Neuronal stem cell (in vitro differentiated cells): ENCODE measurements at regions not wholly inside any gene's neighbourhood (a gene's known extent, or its start where the extent isn't known, plus 50 kb on each side); places are given as distances from the start of the nearest gene placed in this dataset.

Experiments
- DNase-seq: peaks from one replicate; pipeline ENCODE4 v3.0.0-alpha.2; 2013; ENCODE audit warnings: low spot score
- H2AFZ ChIP-seq: one replicate; pipeline ENCODE4 v1.6.1; 2013; ENCODE audit warnings: mild to moderate bottlenecking, low read length, inconsistent platforms
- H2AK5ac ChIP-seq: 2 replicates; pipeline ENCODE4 v1.6.1; 2013; ENCODE audit warnings: low read depth, mild to moderate bottlenecking, inconsistent platforms, low read length, moderate library complexity, mixed read lengths
- H2BK120ac ChIP-seq: 2 replicates; pipeline ENCODE4 v1.6.1; 2013; ENCODE audit warnings: low read depth, mild to moderate bottlenecking, inconsistent platforms, low read length, moderate library complexity, mixed read lengths
- H2BK12ac ChIP-seq: one replicate; pipeline ENCODE4 v1.6.1; 2013; ENCODE audit warnings: low read length, inconsistent platforms
- H2BK15ac ChIP-seq: 2 replicates; pipeline ENCODE4 v1.6.1; 2013; ENCODE audit warnings: mild to moderate bottlenecking, low read length, inconsistent platforms, mixed read lengths
- H2BK5ac ChIP-seq: one replicate; pipeline ENCODE4 v1.6.1; 2013; ENCODE audit warnings: inconsistent platforms, mild to moderate bottlenecking, low read length, moderate library complexity
- H3K14ac ChIP-seq: one replicate; pipeline ENCODE4 v1.6.1; 2013; ENCODE audit warnings: low read length, inconsistent platforms
- H3K18ac ChIP-seq: 2 replicates; pipeline ENCODE4 v1.6.1; 2013; ENCODE audit warnings: low read length, inconsistent platforms
- H3K23ac ChIP-seq: 2 replicates; pipeline ENCODE4 v1.6.1; 2013; ENCODE audit warnings: low read depth, mild to moderate bottlenecking, mixed read lengths, low read length, inconsistent platforms; ENCODE audit not compliant: poor library complexity
- H3K27ac ChIP-seq: replicated peaks from 3 replicates; pipeline ENCODE4 v1.5.1; 2013; ENCODE audit warnings: low read length, inconsistent platforms
- H3K27me3 ChIP-seq, 3 experiments: 2 replicates each; pipeline ENCODE4 v1.6.1; 2013; ENCODE audit warnings: low read length in 3 of 3, mild to moderate bottlenecking in 2 of 3, inconsistent platforms in 1 of 3, low read depth in 1 of 3, mixed read lengths in 1 of 3, moderate library complexity in 1 of 3; ENCODE audit not compliant: control insufficient read depth in 3 of 3, insufficient read depth in 3 of 3
- H3K36me3 ChIP-seq, 2 donors: replicated peaks in 1 of 2; 2 replicates each; pipeline ENCODE4 v1.6.1; 2013; ENCODE audit warnings: low read length in 2 of 2; ENCODE audit not compliant: control insufficient read depth in 2 of 2, insufficient read depth in 2 of 2
- H3K4ac ChIP-seq: 2 replicates; pipeline ENCODE4 v1.6.1; 2013; ENCODE audit warnings: inconsistent platforms, mild to moderate bottlenecking, low read length, moderate library complexity
- H3K4me1 ChIP-seq, 2 donors: 1 replicate in 1 of 2; 2 replicates in 1 of 2; pipeline ENCODE4 v1.6.1; 2013; ENCODE audit warnings: low read length in 2 of 2, low read depth in 1 of 2; ENCODE audit not compliant: control insufficient read depth in 2 of 2, insufficient read depth in 1 of 2
- H3K4me2 ChIP-seq: one replicate; pipeline ENCODE4 v1.6.1; 2013; ENCODE audit warnings: mild to moderate bottlenecking, low read length, inconsistent platforms; ENCODE audit not compliant: insufficient read depth, poor library complexity, severe bottlenecking
- H3K4me3 ChIP-seq, 2 donors: 2 replicates each; pipeline ENCODE4 v1.5.1; 2013; ENCODE audit warnings: low read length in 2 of 2, mild to moderate bottlenecking in 2 of 2, inconsistent platforms in 1 of 2, moderate library complexity in 1 of 2
- H3K79me1 ChIP-seq: one replicate; pipeline ENCODE4 v1.6.1; 2013; ENCODE audit warnings: low read depth, mild to moderate bottlenecking, inconsistent platforms, low read length, moderate library complexity
- H3K9ac ChIP-seq: one replicate; pipeline ENCODE4 v1.6.1; 2013; ENCODE audit warnings: mild to moderate bottlenecking, low read depth, low read length, inconsistent platforms; ENCODE audit not compliant: poor library complexity
- H3K9me3 ChIP-seq, 2 donors: replicated peaks in 1 of 2; 2 replicates each; pipeline versions ENCODE3 to v1.6.1; 2013; ENCODE audit warnings: low read length in 2 of 2, mild to moderate bottlenecking in 2 of 2, inconsistent platforms in 1 of 2, low read depth in 1 of 2, mixed read lengths in 1 of 2, moderate library complexity in 1 of 2; ENCODE audit not compliant: control insufficient read depth in 2 of 2, insufficient read depth in 1 of 2
- H4K8ac ChIP-seq: one replicate; pipeline ENCODE4 v1.6.1; 2013; ENCODE audit warnings: low read depth, mild to moderate bottlenecking, inconsistent platforms, low read length, moderate library complexity
- H4K91ac ChIP-seq: one replicate; pipeline ENCODE4 v1.6.1; 2013; ENCODE audit warnings: low read length, low read depth, mild to moderate bottlenecking, inconsistent platforms; ENCODE audit not compliant: poor library complexity
- WGBS, 2 donors: extraction: QIAGEN DNeasy Blood & Tissue Kit; methylation state at CpG; one replicate each; pipeline ENCODE4 v1.1.7; 2013; ENCODE audit warnings: missing lambda C conversion rate in 2 of 2, mixed read lengths in 1 of 2; ENCODE audit not compliant: insufficient read length in 2 of 2, insufficient replicate concordance in 1 of 2; ENCODE audit errors: extremely low coverage in 2 of 2; 5-methylcytosine and 5-hydroxymethylcytosine counted together

DNA sequence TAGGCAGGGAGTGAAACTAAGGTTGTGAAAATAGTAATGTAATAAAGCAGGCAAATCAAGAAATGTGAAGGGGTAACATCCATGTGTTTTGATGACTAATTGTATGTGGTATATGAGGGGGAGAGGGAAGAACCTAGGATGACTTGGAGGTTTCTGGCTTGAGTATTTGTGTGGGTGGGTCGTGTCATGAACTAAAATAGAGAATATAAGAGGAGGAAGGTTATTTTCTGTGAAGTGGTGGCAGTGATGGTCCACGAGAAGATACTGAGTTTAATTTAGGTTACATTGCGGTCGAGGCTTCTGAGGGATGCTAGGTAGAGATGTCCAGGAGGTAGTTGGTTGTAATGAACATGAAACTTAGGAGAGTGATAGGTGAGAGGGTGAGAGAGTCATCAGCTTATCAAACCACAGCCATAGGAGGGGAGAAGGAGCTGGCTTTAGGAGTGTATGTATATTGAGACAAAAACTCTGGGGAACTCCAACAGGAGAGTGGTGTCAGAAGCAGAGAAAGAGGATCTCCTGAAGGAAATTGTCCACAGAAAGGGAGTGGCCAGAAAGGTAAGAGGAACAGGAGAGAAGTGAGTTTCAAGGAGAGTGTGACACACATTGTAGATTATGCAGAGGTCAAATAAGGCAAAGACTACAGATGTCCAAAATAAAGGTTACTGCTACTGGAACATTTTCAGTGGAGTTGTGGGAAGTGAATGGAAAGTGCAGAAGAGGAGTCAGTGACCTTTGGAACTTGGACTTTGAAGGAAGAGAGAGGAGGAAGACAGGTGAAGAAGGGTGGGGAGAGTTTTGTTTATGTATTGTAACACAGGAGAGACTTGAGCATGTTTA is 89.0 kb upstream of the MACF1 start:
- no peaks in the 10 kb centered on the region for H3K27me3 ChIP-seq
- peaks cover 11 to 15% of the 10 kb centered on the region in 2 donors for H3K4me1 ChIP-seq
- no peak for DNase-seq
- WGBS, 2 donors = 100% methylated on average over 1 of the region's 4 CpGs; no CpG with 5 or more reads in 1 of the 2 donors
- H3K14ac ChIP-seq = no peak overlapping the region
- H3K9me3 ChIP-seq = no peaks in the 10 kb centered on the region
- H3K4me2 ChIP-seq = no peak overlapping the region
- no peak overlapping the region for H3K4me3 ChIP-seq
- H3K9ac ChIP-seq = no peak overlapping the region
- H3K4ac ChIP-seq = no peak overlapping the region
- H4K8ac ChIP-seq = no peak overlapping the region
- H3K79me1 ChIP-seq = no peaks in the 10 kb centered on the region
- H2BK5ac ChIP-seq = no peak overlapping the region
- no peak overlapping the region for H4K91ac ChIP-seq
- H2AFZ ChIP-seq = no peak overlapping the region
- peaks cover 2 to 38% of the 10 kb centered on the region in 2 donors for H3K36me3 ChIP-seq
- no peak overlapping the region for H2AK5ac ChIP-seq
- no peak overlapping the region for H3K23ac ChIP-seq
- no peak overlapping the region for H2BK12ac ChIP-seq
- H3K18ac ChIP-seq = no peak overlapping the region
- no peak overlapping the region for H2BK15ac ChIP-seq
- H2BK120ac ChIP-seq = no peak overlapping the region
- H3K27ac ChIP-seq = no peak overlapping the region

DNA sequence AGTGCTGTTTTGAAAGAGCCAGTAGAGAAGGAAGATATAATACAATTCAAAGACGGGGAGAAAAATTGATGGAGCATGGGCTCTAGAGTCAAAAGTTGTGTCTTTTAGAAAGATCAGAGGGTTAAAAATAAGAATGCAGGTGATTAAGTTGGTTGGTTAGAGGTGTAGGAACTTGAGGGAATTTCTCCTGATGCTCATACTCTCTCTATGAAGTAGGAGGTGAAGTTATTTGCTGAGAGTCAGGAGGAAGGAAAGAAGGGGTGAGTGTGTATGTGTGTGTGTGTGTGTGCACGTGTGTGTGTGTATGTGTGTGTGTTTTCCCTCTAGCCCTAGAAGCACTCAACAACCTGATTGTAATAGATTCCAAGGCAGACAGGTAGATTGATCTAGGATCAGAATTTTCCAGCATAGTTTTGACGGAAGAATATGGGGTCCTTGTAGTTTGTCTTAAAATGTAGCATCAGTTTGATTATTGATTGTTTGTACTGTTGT is 88.3 kb upstream of the MACF1 start:
- H3K27ac ChIP-seq = no peak overlapping the region
- no peak overlapping the region for H3K4me2 ChIP-seq
- H2AFZ ChIP-seq = no peak overlapping the region
- no peak for DNase-seq
- H3K36me3 ChIP-seq = peaks cover 2 to 43% of the 10 kb centered on the region in 2 donors
- no peaks in the 10 kb centered on the region for H3K27me3 ChIP-seq
- no peak overlapping the region for H4K91ac ChIP-seq
- peaks cover 11 to 14% of the 10 kb centered on the region in 2 donors for H3K4me1 ChIP-seq
- H2BK15ac ChIP-seq = no peak overlapping the region
- no peak overlapping the region for H2BK120ac ChIP-seq
- no peak overlapping the region for H2BK5ac ChIP-seq
- no CpG with 5 or more reads among the region's 3 CpGs for WGBS, 2 donors
- H3K9ac ChIP-seq = no peak overlapping the region
- H2BK12ac ChIP-seq = no peak overlapping the region
- H3K9me3 ChIP-seq = no peaks in the 10 kb centered on the region
- H3K14ac ChIP-seq = no peak overlapping the region
- no peak overlapping the region for H3K23ac ChIP-seq
- no peak overlapping the region for H4K8ac ChIP-seq
- H3K18ac ChIP-seq = no peak overlapping the region
- H2AK5ac ChIP-seq = no peak overlapping the region
- no peak overlapping the region for H3K4ac ChIP-seq
- H3K4me3 ChIP-seq = no peak overlapping the region
- H3K79me1 ChIP-seq = no peaks in the 10 kb centered on the region

DNA sequence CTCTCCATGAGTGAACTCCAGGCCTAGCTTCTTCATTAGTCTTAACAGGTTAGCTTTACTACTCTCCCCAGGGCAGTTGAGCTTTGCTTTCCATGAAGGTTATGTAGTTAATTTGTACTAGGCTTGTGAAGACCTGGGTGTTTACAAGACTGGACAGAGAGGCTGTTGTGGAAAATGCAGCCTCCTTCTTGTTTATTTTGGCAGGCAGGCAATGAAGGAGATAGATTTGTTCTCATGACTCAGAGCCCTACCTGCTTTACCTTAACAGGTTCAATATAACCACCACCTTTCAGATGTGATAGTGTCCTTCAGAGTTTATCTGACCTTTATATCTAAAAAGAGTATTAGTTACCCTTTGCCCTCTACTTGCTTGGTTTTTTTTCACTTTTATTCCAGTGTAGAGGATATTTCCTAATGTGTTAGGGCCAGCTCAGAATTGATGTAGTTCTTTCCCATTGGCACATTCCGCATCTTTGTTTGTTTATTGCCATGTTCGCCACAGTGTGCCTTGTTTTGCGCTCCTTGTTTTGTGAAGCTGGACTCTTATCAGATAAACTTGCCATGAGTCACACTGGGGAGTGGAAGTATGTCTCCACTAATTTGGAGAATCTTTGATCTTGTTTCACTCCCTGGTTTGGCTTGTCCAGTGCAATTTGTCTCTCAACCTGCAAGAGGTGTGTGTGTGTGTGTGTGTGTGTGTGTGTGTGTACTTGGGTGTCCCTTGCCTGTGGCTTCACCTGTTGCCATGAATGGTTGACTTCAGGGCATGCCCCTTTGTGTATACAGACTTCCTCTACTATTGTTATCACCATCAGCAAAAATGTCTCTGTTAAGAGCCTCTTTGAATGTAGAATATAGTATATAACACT is 87.4 kb upstream of the MACF1 start:
- Histone ChIP-seq H2BK120ac (no peak overlapping the region), H3K14ac (no peak overlapping the region), H3K4me3 (no peak overlapping the region), H3K27ac (no peak overlapping the region), H3K27me3 (no peaks in the 10 kb centered on the region), H3K18ac (no peak overlapping the region), H3K9me3 (no peaks in the 10 kb centered on the region), H4K8ac (no peak overlapping the region), H3K9ac (no peak overlapping the region), H3K79me1 (no peaks in the 10 kb centered on the region), H2AK5ac (no peak overlapping the region), H2BK12ac (no peak overlapping the region), H2BK15ac (no peak overlapping the region), H3K4me1 (peaks cover 11 to 14% of the 10 kb centered on the region in 2 donors), H3K36me3 (peaks cover 2 to 53% of the 10 kb centered on the region in 2 donors), H3K4ac (no peak overlapping the region), H2BK5ac (no peak overlapping the region), H4K91ac (no peak overlapping the region), H3K23ac (no peak overlapping the region), H3K4me2 (no peak overlapping the region), H2AFZ (no peak overlapping the region)
- no peak for DNase-seq
- no CpG with 5 or more reads among the region's 3 CpGs for WGBS, 2 donors
